Neutrophil (primary cell): ENCODE measurements at regions not wholly inside any gene's neighbourhood (a gene's known extent, or its start where the extent isn't known, plus 50 kb on each side); places are given as distances from the start of the nearest gene placed in this dataset.
"Not testable (repeated sequence)": the region's sequence is repeated elsewhere in the genome, so short reads cannot be mapped to it uniquely, and the experiment has no call there.

Source experiments
- H3K27ac ChIP-seq: fragments of 200-600 bp; sonication (generic); 2 replicates; pipeline ENCODE4 v1.5.1; 2016; ENCODE audit warnings: mild to moderate bottlenecking, moderate library complexity
- H3K27me3 ChIP-seq: fragments of 200-600 bp; sonication (generic); 2 replicates; pipeline ENCODE4 v1.6.0; 2016; ENCODE audit warnings: mild to moderate bottlenecking
- H3K36me3 ChIP-seq: fragments of 200-600 bp; sonication (generic); 2 replicates; pipeline ENCODE4 v1.5.1; 2017
- H3K4me1 ChIP-seq, 2 experiments: fragments of 200-600 bp in 1 of 2; sonication (generic) in 1 of 2; 1 replicate in 1 of 2; 2 replicates in 1 of 2; pipeline versions ENCODE4 v1.5.1 to v1.6.1; 2013 to 2016; ENCODE audit warnings: low read depth in 1 of 2, low read length in 1 of 2, mild to moderate bottlenecking in 1 of 2, moderate library complexity in 1 of 2; ENCODE audit not compliant: control insufficient read depth in 1 of 2, insufficient read depth in 1 of 2
- H3K4me3 ChIP-seq, 2 experiments: fragments of 200-600 bp in 1 of 2; sonication (generic) in 1 of 2; 1 replicate in 1 of 2; 2 replicates in 1 of 2; pipeline ENCODE4 v1.5.1; 2013 to 2016; ENCODE audit warnings: low read depth in 1 of 2, low read length in 1 of 2, mild to moderate bottlenecking in 1 of 2, moderate library complexity in 1 of 2
- H3K9me3 ChIP-seq: fragments of 200-600 bp; sonication (generic); 2 replicates; pipeline ENCODE4 v1.5.1; 2016
- TF ChIP-seq, protein P1 (sequence below): fragments of 200-600 bp; sonication (generic); IDR thresholded peaks from 2 replicates; pipeline ENCODE4 v1.5.1; 2016; ENCODE audit warnings: antibody characterized with exemption

DNA sequence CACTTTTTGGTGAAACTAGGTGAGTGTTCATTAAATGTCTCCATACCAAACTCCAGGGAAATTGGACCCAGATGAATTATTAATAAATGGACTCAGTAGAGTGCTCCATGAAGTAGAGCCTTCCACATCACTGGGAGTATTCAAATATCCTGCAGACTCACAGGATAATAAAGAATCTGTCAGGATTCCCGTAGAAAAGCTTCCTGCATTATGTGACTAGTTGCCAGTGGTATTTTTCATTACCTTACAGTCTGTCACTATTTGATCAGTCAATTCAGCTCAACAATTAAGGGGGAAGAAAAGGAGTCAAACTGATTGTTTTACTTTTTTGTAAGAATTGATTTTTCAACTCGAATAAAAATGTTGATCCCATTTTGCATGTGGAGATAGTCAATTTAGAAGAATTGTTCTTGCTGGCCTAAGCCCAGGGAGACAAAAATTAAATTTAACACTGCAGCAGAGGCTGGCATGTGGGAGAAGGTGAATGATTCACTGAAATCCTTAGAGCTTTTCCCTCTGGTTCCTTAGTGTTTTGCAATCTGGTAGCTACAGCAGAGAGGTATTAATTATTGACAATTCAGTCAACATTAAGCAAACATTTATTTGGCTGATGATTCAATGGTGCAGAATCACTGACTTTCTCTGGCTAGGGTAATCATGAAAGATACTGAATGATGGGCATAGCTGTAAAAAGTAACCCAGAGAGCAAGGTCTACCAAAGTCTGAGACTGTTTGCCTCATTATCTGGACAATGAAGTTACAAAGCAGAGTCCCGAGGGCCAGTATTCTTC lies 442.4 kb downstream of the CD83 start:
- Histone ChIP-seq H3K4me3 (no peak overlapping the region), H3K36me3 (no peaks in the 10 kb centered on the region), H3K9me3 (no peaks in the 10 kb centered on the region), H3K27ac (no peak overlapping the region), H3K4me1 (no peaks in the 10 kb centered on the region), H3K27me3 (no peaks in the 10 kb centered on the region)
- TF ChIP-seq, protein P1, sequence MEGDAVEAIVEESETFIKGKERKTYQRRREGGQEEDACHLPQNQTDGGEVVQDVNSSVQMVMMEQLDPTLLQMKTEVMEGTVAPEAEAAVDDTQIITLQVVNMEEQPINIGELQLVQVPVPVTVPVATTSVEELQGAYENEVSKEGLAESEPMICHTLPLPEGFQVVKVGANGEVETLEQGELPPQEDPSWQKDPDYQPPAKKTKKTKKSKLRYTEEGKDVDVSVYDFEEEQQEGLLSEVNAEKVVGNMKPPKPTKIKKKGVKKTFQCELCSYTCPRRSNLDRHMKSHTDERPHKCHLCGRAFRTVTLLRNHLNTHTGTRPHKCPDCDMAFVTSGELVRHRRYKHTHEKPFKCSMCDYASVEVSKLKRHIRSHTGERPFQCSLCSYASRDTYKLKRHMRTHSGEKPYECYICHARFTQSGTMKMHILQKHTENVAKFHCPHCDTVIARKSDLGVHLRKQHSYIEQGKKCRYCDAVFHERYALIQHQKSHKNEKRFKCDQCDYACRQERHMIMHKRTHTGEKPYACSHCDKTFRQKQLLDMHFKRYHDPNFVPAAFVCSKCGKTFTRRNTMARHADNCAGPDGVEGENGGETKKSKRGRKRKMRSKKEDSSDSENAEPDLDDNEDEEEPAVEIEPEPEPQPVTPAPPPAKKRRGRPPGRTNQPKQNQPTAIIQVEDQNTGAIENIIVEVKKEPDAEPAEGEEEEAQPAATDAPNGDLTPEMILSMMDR, result no peak

DNA sequence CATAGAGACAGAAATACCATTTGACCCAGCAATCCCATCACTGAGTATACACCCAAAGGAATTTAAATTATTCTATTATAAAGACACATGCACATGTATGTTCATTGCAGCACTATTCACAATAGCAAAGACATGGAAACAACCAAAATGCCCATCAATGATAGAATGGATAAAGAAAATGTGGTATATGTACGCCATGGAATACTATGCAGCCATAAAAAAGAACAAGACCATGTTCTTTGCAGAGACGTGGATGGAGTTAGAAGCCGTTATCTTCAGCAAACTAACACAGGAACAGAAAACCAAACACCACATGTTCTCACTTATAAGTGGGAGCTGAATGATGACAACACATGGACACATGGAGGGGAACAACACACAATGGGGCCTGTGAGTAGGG lies 444.0 kb downstream of the CD83 start:
- H3K27me3 ChIP-seq, H3K4me1 ChIP-seq, H3K9me3 ChIP-seq, H3K27ac ChIP-seq, H3K4me3 ChIP-seq, H3K36me3 ChIP-seq: not testable (repeated sequence)

DNA sequence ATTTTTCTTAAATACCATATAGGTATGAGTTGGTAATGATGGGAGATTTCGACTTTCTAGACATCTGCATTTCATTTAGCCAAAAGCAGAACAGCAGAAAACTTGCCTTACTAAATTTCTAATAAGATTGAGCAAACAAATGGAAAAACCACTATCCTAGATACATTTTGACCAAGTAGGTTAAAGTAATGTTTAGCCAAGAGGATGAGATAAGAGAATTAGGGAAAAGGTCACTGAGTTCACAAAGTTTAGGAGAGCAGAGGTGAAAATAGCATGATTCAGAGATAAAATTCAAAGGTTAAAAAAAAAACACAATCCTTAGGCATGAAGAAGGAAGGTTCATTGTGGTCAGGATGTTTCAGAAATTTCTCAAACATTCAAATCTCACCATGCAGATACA lies 450.3 kb downstream of the CD83 start:
- H3K4me1 ChIP-seq, result no peaks in the 10 kb centered on the region
- no peaks in the 10 kb centered on the region for H3K27me3 ChIP-seq
- H3K9me3 ChIP-seq, result no peaks in the 10 kb centered on the region
- H3K4me3 ChIP-seq, result no peak overlapping the region
- TF ChIP-seq, protein P1, result no peak
- H3K36me3 ChIP-seq, result no peaks in the 10 kb centered on the region
- H3K27ac ChIP-seq, result no peak overlapping the region

DNA sequence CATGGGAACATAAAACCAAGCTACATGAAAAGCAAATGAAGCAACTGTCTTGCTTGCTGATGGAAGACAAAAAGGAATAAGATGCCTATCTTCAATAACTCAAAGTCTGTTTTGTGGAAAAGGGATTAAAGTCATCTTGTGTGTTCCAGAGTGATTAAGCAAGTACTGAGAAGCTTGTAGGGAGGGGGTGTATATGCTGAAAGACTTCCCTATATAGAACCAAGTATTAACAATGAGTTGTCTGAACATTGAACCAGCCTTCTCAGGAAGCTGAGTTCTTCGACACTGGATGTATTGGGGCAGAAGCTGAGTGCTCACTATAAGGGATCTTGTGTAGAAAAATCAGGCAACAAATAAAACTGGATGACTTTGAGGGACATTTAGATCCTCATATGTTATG lies 451.8 kb downstream of the CD83 start:
- TF ChIP-seq, protein P1, result no peak
- H3K27ac ChIP-seq, result no peak overlapping the region
- H3K4me3 ChIP-seq, result no peak overlapping the region
- H3K4me1 ChIP-seq, result no peaks in the 10 kb centered on the region
- no peaks in the 10 kb centered on the region for H3K9me3 ChIP-seq
- H3K27me3 ChIP-seq, result no peaks in the 10 kb centered on the region
- no peaks in the 10 kb centered on the region for H3K36me3 ChIP-seq

DNA sequence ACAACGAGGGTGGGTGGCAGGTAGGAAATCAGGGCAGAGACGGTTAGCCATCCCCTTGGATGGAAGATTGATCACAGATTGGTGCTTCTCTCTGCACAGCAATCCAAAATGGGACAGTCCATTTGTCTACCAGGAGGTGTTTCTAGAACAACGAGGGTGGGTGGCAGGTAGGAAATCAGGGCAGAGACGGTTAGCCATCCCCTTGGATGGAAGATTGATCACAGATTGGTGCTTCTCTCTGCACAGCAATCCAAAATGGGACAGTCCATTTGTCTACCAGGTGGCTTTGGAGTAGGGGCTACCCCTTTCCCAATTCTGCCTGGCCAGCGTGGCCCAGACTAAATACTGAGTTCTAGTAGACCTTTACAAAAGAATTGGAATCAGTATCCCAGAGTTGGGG lies 452.3 kb downstream of the CD83 start:
- H3K4me3 ChIP-seq, H3K4me1 ChIP-seq, H3K27ac ChIP-seq, H3K36me3 ChIP-seq, H3K9me3 ChIP-seq, H3K27me3 ChIP-seq: not testable (repeated sequence)

DNA sequence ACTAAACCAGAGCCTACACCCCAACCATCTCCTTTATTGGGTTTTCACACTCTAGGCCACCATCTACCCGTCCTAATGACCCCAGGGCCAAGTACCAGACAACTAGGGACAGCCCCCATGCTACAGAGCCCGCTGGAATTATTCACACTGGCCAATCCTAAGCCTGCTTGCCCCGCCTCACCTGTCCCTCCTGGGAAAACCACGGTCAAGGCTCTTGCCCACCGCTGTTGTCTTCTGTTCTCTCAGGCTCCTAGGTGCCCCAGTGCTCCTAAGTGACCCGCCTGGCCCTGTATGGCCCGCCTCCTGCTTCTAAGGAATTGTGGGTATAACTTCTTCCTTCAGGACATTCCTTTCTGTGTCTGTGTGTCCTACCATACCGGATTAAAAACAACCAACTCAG lies 453.4 kb downstream of the CD83 start:
- Histone ChIP-seq H3K27me3 (no peaks in the 10 kb centered on the region), H3K36me3 (no peaks in the 10 kb centered on the region), H3K9me3 (no peaks in the 10 kb centered on the region), H3K27ac (no peak overlapping the region), H3K4me1 (no peaks in the 10 kb centered on the region), H3K4me3 (no peak overlapping the region)
- TF ChIP-seq, protein P1, result no peak
